ENCODE measurements at regions not wholly inside any gene's neighbourhood (a gene's known extent, or its start where the extent isn't known, plus 50 kb on each side); places are given as distances from the start of the nearest gene placed in this dataset.

DNA sequence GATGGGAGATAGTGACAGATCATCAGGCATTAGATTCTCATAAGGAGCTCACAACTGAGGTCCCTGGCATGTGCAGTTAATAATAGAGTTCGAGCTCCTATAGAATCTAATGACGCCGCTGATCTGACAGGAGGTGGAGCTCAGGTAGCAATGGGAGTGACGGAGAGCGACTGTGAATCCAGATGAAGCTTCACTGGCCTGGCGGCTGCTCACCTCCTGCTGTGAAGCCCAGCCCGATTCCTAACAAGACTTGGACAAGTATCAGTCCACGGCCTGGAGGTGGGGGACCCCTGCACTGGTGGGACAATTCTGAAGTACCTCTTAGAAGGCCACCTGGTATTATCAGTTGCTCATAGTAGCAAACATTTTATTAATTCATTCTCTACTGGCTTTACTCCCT lies 377.9 kb upstream of the ITGA1 start:
- DNase-seq = no peak
- in situ Hi-C loops (cut with HindIII; ENCODE audit: low pct_ligation_motif_present, low sequenced_read_pairs) = no loop called here
- no peak overlapping the region for H3K27ac ChIP-seq
- no peaks in the 10 kb centered on the region for H3K27me3 ChIP-seq (replicated peaks)
- TF ChIP-seq, protein P1, sequence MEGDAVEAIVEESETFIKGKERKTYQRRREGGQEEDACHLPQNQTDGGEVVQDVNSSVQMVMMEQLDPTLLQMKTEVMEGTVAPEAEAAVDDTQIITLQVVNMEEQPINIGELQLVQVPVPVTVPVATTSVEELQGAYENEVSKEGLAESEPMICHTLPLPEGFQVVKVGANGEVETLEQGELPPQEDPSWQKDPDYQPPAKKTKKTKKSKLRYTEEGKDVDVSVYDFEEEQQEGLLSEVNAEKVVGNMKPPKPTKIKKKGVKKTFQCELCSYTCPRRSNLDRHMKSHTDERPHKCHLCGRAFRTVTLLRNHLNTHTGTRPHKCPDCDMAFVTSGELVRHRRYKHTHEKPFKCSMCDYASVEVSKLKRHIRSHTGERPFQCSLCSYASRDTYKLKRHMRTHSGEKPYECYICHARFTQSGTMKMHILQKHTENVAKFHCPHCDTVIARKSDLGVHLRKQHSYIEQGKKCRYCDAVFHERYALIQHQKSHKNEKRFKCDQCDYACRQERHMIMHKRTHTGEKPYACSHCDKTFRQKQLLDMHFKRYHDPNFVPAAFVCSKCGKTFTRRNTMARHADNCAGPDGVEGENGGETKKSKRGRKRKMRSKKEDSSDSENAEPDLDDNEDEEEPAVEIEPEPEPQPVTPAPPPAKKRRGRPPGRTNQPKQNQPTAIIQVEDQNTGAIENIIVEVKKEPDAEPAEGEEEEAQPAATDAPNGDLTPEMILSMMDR (IDR thresholded peaks at IDR 0.05; ENCODE audit: low read depth, low read length, missing control alignments) = no peak
- H3K4me3 ChIP-seq (ENCODE audit: low read depth, low read length) = no peak overlapping the region
- H3K36me3 ChIP-seq (replicated peaks) = no peaks in the 10 kb centered on the region

DNA sequence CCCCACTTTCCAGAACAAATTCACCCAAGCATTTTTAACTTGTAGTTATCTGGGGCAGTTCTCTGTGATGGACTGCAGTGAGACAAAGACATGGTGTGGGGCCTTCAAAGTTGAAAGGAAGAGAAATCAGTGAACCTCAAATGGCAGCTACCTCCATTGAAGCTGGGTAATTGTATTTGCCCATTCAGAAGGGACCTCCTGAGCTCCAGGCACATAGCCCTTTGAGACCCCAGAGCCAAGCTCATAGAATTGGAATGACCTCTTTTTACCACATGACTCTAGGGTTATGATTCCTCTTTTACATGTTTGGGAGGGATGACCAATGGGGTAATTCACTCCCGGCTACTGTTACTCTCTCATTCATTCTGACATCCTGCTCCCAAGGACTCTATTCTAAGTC lies 368.4 kb upstream of the ITGA1 start:
- H3K4me3 ChIP-seq (ENCODE audit: low read depth, low read length) = no peak overlapping the region
- H3K36me3 ChIP-seq (replicated peaks) = no peaks in the 10 kb centered on the region
- DNase-seq = no peak
- H3K27ac ChIP-seq = no peak overlapping the region
- no peaks in the 10 kb centered on the region for H3K27me3 ChIP-seq (replicated peaks)
- TF ChIP-seq, protein P1 (IDR thresholded peaks at IDR 0.05; ENCODE audit: low read depth, low read length, missing control alignments) = no peak
- in situ Hi-C loops (cut with HindIII; ENCODE audit: low pct_ligation_motif_present, low sequenced_read_pairs) = no loop called here

DNA sequence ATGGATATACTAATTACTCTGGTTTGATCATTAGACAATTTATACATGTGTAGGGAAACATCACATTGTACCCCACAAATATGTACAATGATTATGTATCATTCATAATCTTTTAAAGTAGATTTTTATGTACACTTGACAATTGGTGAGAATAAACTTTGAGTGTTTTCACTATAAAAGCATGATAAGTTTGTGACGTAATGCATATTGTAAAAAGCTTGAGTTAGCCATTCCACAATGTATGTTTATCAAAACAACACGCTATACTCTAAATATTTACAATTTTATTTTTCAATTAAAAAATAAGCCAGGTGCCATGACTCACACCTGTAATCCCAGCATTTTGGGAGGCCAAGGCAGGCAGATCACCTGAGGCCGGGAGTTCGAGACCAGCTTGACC lies 360.1 kb upstream of the ITGA1 start:
- in situ Hi-C loops (cut with HindIII; ENCODE audit: low pct_ligation_motif_present, low sequenced_read_pairs) = no loop called here
- DNase-seq = no peak
- Histone ChIP-seq H3K27me3 (replicated peaks) (no peaks in the 10 kb centered on the region), H3K36me3 (replicated peaks) (no peaks in the 10 kb centered on the region), H3K27ac (no peak overlapping the region), H3K4me3 (ENCODE audit: low read depth, low read length) (no peak overlapping the region)
- TF ChIP-seq, protein P1 (IDR thresholded peaks at IDR 0.05; ENCODE audit: low read depth, low read length, missing control alignments) = no peak

DNA sequence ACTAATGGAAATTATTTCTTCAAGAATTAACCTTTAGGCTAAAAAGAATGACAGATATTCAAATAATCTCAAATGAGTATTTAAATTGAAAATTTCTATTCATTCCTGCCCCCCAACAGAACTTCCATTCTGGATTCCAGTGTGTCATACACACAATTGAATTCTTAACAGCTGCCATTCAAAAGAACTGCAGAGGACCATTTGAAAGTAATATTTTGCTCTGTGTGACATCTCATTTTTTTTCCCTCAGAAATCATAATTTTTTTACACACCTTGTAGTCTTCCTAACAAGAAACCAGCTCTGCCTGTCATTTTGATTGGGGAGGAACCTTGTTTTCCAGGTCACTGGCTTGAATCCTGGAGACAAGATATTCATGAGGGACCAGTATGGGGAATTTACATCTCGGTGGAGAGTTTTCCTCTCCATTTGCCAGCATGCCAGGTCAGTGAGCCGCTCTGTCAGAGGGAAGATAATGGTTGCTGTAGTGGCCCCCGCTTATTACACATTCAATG lies 358.7 kb upstream of the ITGA1 start:
- H3K27me3 ChIP-seq (replicated peaks) = no peaks in the 10 kb centered on the region
- TF ChIP-seq, protein P1 (IDR thresholded peaks at IDR 0.05; ENCODE audit: low read depth, low read length, missing control alignments) = no peak
- H3K36me3 ChIP-seq (replicated peaks) = no peaks in the 10 kb centered on the region
- DNase-seq = no peak
- H3K27ac ChIP-seq = no peak overlapping the region
- in situ Hi-C loops (cut with HindIII; ENCODE audit: low pct_ligation_motif_present, low sequenced_read_pairs) = no loop called here
- H3K4me3 ChIP-seq (ENCODE audit: low read depth, low read length) = no peak overlapping the region

DNA sequence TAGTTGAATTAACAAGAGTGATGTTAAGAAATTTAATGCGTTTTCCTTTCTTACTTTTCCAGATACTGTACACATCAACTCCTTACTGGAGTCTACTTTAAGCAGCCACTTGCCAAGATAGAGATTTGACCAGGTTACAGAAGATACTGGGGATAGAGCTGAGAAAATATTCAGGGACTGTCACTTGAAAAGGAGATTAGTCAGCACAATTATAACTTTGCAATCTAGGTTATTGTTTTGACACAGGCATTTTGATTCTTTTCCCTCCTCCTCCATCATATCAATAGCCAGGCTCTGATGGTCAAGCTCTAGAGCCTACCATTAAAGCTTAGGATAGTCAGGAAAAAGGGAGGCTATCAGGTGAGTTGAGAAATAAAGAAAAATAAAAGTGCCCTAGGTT lies 345.9 kb upstream of the ITGA1 start:
- TF ChIP-seq, protein P1 (IDR thresholded peaks at IDR 0.05; ENCODE audit: low read depth, low read length, missing control alignments) = no peak
- no peak overlapping the region for H3K4me3 ChIP-seq (ENCODE audit: low read depth, low read length)
- in situ Hi-C loops (cut with HindIII; ENCODE audit: low pct_ligation_motif_present, low sequenced_read_pairs) = no loop called here

DNA sequence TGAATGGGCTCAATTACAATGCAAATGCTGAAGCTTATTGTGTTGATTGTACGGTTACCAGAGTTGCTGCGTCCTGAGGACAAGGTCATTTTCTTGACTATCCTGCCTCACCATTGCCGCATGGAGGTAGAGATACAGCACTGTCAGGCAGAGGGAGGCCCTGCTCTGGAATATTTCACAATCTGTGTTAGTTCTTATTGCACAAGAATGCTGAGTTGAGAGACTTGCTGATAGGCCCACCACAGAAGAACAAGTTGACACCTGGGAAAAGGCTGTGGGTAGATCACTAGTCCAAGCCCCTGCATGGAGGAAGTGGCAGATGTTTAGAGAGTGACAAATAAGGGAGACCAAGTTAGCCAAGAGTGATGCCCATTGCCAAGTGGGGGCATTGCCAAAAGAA lies 344.5 kb upstream of the ITGA1 start:
- DNase-seq = no peak
- Histone ChIP-seq H3K27ac (no peak overlapping the region), H3K36me3 (replicated peaks) (no peaks in the 10 kb centered on the region), H3K4me3 (ENCODE audit: low read depth, low read length) (no peak overlapping the region), H3K27me3 (replicated peaks) (no peaks in the 10 kb centered on the region)
- in situ Hi-C loops (cut with HindIII; ENCODE audit: low pct_ligation_motif_present, low sequenced_read_pairs) = no loop called here
- TF ChIP-seq, protein P1 (IDR thresholded peaks at IDR 0.05; ENCODE audit: low read depth, low read length, missing control alignments) = no peak

More for the DNA sequence above, 345.9 kb upstream of the ITGA1 start:
- Histone ChIP-seq H3K36me3 (replicated peaks) (no peaks in the 10 kb centered on the region), H3K27ac (no peak overlapping the region), H3K27me3 (replicated peaks) (no peaks in the 10 kb centered on the region)
- DNase-seq = no peak
